Mesenchymal stem cell (in vitro differentiated cells and primary cell): ENCODE measurements at regions not wholly inside any gene's neighbourhood (a gene's known extent, or its start where the extent isn't known, plus 50 kb on each side); places are given as distances from the start of the nearest gene placed in this dataset.
"Not testable (repeated sequence)": the region's sequence is repeated elsewhere in the genome, so short reads cannot be mapped to it uniquely, and the experiment has no call there.

ENCODE experiments used
- DNase-seq: peaks from one replicate; pipeline ENCODE4 v3.0.0-alpha.2; 2013
- H2AFZ ChIP-seq: one replicate; pipeline ENCODE4 v1.6.1; 2013; ENCODE audit warnings: low read depth, mild to moderate bottlenecking, control low read depth, inconsistent platforms, low read length, moderate library complexity
- H2AK5ac ChIP-seq: 2 replicates; pipeline ENCODE4 v1.6.1; 2013; ENCODE audit warnings: low read length, moderate library complexity, mild to moderate bottlenecking, inconsistent platforms; ENCODE audit not compliant: severe bottlenecking
- H2BK120ac ChIP-seq: one replicate; pipeline ENCODE4 v1.6.1; 2013; ENCODE audit warnings: low read depth, mild to moderate bottlenecking, inconsistent platforms, low read length, moderate library complexity
- H2BK12ac ChIP-seq, 2 experiments: one replicate each; pipeline ENCODE4 v1.6.1; 2013; ENCODE audit warnings: inconsistent platforms in 2 of 2, low read length in 2 of 2, mild to moderate bottlenecking in 2 of 2, moderate library complexity in 2 of 2, control low read depth in 1 of 2
- H2BK15ac ChIP-seq: one replicate; pipeline ENCODE4 v1.6.1; 2013; ENCODE audit warnings: mild to moderate bottlenecking, low read depth, inconsistent platforms; ENCODE audit not compliant: poor library complexity, severe bottlenecking
- H2BK5ac ChIP-seq: 2 replicates; pipeline ENCODE4 v1.6.1; 2013; ENCODE audit warnings: low read depth, mild to moderate bottlenecking, low read length, control low read depth, inconsistent platforms; ENCODE audit not compliant: poor library complexity, severe bottlenecking
- H3K14ac ChIP-seq, 2 experiments: one replicate each; pipeline ENCODE4 v1.6.1; 2013; ENCODE audit warnings: inconsistent platforms in 2 of 2, low read length in 2 of 2, control low read depth in 1 of 2, mild to moderate bottlenecking in 1 of 2, moderate library complexity in 1 of 2
- H3K18ac ChIP-seq, 2 experiments: one replicate each; pipeline ENCODE4 v1.6.1; 2013; ENCODE audit warnings: inconsistent platforms in 2 of 2, low read length in 2 of 2, control low read depth in 1 of 2, low read depth in 1 of 2, mild to moderate bottlenecking in 1 of 2
- H3K23ac ChIP-seq, 2 experiments: one replicate each; pipeline ENCODE4 v1.6.1; 2013; ENCODE audit warnings: inconsistent platforms in 2 of 2, low read length in 2 of 2, mild to moderate bottlenecking in 2 of 2, moderate library complexity in 2 of 2, control low read depth in 1 of 2
- H3K27ac ChIP-seq: 2 replicates; pipeline ENCODE4 v1.5.1; 2013; ENCODE audit warnings: mild to moderate bottlenecking, moderate library complexity, low read length, control low read depth, inconsistent platforms; ENCODE audit not compliant: poor library complexity, severe bottlenecking
- H3K27me3 ChIP-seq, 2 experiments: 2 replicates each; pipeline versions ENCODE4 v1.6.1 to v1.7.0; 2013; ENCODE audit warnings: low read length in 2 of 2, mild to moderate bottlenecking in 2 of 2, moderate library complexity in 2 of 2, control low read depth in 1 of 2, inconsistent platforms in 1 of 2; ENCODE audit not compliant: control insufficient read depth in 1 of 2, insufficient read depth in 1 of 2
- H3K36me3 ChIP-seq, 2 experiments: 2 replicates each; pipeline versions ENCODE4 v1.6.1 to v1.7.0; 2013; ENCODE audit warnings: low read length in 2 of 2, control low read depth in 1 of 2, inconsistent platforms in 1 of 2, low read depth in 1 of 2, mild to moderate bottlenecking in 1 of 2; ENCODE audit not compliant: insufficient read depth in 2 of 2, control insufficient read depth in 1 of 2
- H3K4ac ChIP-seq, 2 experiments: one replicate each; pipeline ENCODE4 v1.6.1; 2013; ENCODE audit warnings: inconsistent platforms in 2 of 2, low read length in 2 of 2, mild to moderate bottlenecking in 2 of 2, moderate library complexity in 2 of 2, control low read depth in 1 of 2, low read depth in 1 of 2
- H3K4me1 ChIP-seq: 2 replicates; pipeline ENCODE4 v1.6.1; 2013; ENCODE audit warnings: low read depth, low read length, control low read depth; ENCODE audit not compliant: control insufficient read depth, insufficient read depth
- H3K4me2 ChIP-seq: 2 replicates; pipeline ENCODE4 v1.6.1; 2013; ENCODE audit warnings: low read length, mild to moderate bottlenecking, inconsistent platforms; ENCODE audit not compliant: poor library complexity, severe bottlenecking
- H3K4me3 ChIP-seq, 2 experiments: 2 replicates each; pipeline versions ENCODE4 v1.5.1 to v1.7.0; 2013; ENCODE audit warnings: low read length in 2 of 2, mild to moderate bottlenecking in 2 of 2, control low read depth in 1 of 2, low read depth in 1 of 2; ENCODE audit not compliant: insufficient read depth in 1 of 2
- H3K79me1 ChIP-seq: replicated peaks from 2 replicates; pipeline ENCODE4 v1.6.1; 2013; ENCODE audit warnings: mild to moderate bottlenecking, control low read depth, low read length, inconsistent platforms; ENCODE audit not compliant: poor library complexity, severe bottlenecking
- H3K9ac ChIP-seq: 2 replicates; pipeline ENCODE4 v1.7.0; 2013; ENCODE audit warnings: mild to moderate bottlenecking, low read length, moderate library complexity
- H3K9me3 ChIP-seq: 2 replicates; pipeline ENCODE4 v1.7.0; 2013; ENCODE audit warnings: mild to moderate bottlenecking, low read length; ENCODE audit not compliant: control insufficient read depth
- H4K8ac ChIP-seq: one replicate; pipeline ENCODE4 v1.6.1; 2013; ENCODE audit warnings: inconsistent platforms, mild to moderate bottlenecking, low read length, moderate library complexity
- H4K91ac ChIP-seq: one replicate; pipeline ENCODE4 v1.6.1; 2013; ENCODE audit warnings: mild to moderate bottlenecking, low read length, inconsistent platforms
- WGBS: methylation state at CpG from one replicate; pipeline ENCODE4 v1.1.7; 2013; ENCODE audit warnings: mixed read lengths; 5-methylcytosine and 5-hydroxymethylcytosine counted together

DNA sequence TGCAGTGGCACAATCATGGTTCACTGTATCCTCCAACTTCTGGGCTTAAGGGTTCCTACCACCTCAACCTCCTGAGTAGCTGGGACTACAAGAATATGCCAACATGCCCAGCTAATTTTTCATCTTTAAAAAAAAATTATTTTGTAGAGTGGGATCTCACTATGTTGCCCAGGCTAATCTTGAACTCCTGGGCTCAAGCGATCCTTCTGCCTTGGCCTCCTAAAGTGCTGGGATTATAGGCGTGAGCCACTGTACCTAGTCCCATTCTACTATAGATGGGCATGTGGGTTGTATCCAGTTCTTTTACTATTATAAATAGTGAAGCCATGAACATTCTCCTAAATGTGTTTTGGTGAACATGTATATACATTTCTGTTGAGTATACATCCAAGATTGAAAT is 57.9 kb upstream of the PAXBP1 start:
- Histone ChIP-seq H3K14ac (no peak overlapping the region), H3K4me2 (no peak overlapping the region), H2BK120ac (no peak overlapping the region), H2AK5ac (no peak overlapping the region), H3K18ac (no peak overlapping the region), H3K27ac (no peak overlapping the region), H4K8ac (no peak overlapping the region), H2BK5ac (no peak overlapping the region), H4K91ac (no peak overlapping the region), H3K4me3 (no peak overlapping the region), H2BK15ac (no peak overlapping the region), H3K27me3 (peaks cover 6% of the 10 kb centered on the region in 2 experiments), H3K4me1 (no peaks in the 10 kb centered on the region), H3K36me3 (no peaks in the 10 kb centered on the region), H3K4ac (no peak overlapping the region), H3K23ac (no peak overlapping the region), H2AFZ (no peak overlapping the region), H3K9ac (no peak overlapping the region), H2BK12ac (no peak overlapping the region), H3K79me1 (no peaks in the 10 kb centered on the region), H3K9me3 (no peaks in the 10 kb centered on the region)
- WGBS: 100% methylated on average over 1 of the region's 2 CpGs
- no peak for DNase-seq

DNA sequence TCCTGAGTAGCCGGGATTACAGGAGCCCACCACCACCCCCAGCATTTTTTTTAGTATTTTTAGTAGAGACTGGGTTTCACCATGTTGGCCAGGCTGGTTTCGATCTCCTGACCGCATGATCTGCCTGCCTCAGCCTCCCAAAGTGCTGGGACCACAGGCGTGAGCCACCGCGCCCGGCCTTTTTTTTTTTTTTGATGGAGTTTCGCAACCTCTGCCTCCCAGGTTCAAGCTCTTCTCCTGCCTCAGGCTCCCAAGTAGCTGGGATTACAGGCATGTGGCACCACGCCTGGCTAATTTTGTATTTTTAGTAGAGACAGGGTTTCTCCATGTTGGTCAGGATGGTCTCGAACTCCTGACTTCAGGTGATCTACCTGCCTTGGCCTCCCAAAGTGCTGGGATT is 60.2 kb upstream of the PAXBP1 start:
- not testable (repeated sequence) for H2BK5ac ChIP-seq, H2AK5ac ChIP-seq, H2BK120ac ChIP-seq, H3K4ac ChIP-seq, H3K14ac ChIP-seq, H3K18ac ChIP-seq, H3K4me3 ChIP-seq, H4K91ac ChIP-seq, H3K4me1 ChIP-seq, H2AFZ ChIP-seq, DNase-seq, H3K23ac ChIP-seq, H3K9ac ChIP-seq, H2BK15ac ChIP-seq, H3K79me1 ChIP-seq, H3K4me2 ChIP-seq, H4K8ac ChIP-seq, H3K27ac ChIP-seq, H3K27me3 ChIP-seq, H3K36me3 ChIP-seq, H2BK12ac ChIP-seq
- H3K9me3 ChIP-seq: peaks cover 18% of the 10 kb centered on the region
- WGBS: 92% methylated on average over 9 of the region's 10 CpGs

DNA sequence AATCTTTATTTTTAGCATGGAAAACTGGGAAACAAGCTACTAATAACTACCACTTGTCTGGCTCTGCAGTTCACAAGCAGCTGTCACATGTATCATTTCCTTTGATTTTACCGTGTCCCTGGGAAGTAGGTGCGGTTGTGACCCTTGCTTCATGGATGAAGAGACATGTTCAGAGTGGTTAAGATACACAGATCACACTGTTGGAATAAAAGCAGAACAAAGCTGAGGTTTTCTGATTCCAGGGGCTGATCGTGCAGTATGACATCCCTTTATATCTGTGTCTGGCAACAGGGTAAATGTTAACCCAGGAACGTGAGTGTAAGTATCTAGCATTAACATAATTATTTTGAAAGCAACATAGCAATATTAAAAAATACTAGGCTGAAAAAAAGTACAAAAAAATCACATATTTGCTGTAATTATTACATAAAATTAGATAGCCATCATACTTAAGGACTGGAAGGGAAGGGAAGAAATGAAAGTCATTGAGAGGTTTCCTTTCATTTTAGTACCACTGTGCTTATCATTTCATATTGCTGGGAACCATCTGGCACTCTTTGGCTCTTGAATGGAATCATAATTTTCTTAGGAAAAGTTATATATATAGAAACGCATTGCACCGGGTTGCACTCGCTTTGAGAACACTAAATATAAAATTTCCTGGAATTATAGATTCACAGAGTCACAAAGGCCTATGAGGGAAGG is 62.8 kb upstream of the PAXBP1 start:
- H3K4me2 ChIP-seq: no peak overlapping the region
- no peak for DNase-seq
- H3K23ac ChIP-seq: no peak overlapping the region
- no peak overlapping the region for H3K9ac ChIP-seq
- no peak overlapping the region for H2BK15ac ChIP-seq
- no peak overlapping the region for H2AFZ ChIP-seq
- no peaks in the 10 kb centered on the region for H3K4me1 ChIP-seq
- no peak overlapping the region for H3K4me3 ChIP-seq
- no peak overlapping the region for H3K4ac ChIP-seq
- no peak overlapping the region for H3K18ac ChIP-seq
- 93% methylated on average over 4 of the region's 7 CpGs for WGBS
- H4K8ac ChIP-seq: no peak overlapping the region
- no peaks in the 10 kb centered on the region for H3K79me1 ChIP-seq
- no peak overlapping the region for H2AK5ac ChIP-seq
- peaks cover 26% of the 10 kb centered on the region for H3K9me3 ChIP-seq
- no peak overlapping the region for H3K27ac ChIP-seq
- no peaks in the 10 kb centered on the region for H3K36me3 ChIP-seq
- peaks cover 6% of the 10 kb centered on the region in 2 experiments for H3K27me3 ChIP-seq
- no peak overlapping the region for H4K91ac ChIP-seq
- H3K14ac ChIP-seq: no peak overlapping the region
- H2BK5ac ChIP-seq: no peak overlapping the region
- no peak overlapping the region for H2BK12ac ChIP-seq
- H2BK120ac ChIP-seq: no peak overlapping the region

DNA sequence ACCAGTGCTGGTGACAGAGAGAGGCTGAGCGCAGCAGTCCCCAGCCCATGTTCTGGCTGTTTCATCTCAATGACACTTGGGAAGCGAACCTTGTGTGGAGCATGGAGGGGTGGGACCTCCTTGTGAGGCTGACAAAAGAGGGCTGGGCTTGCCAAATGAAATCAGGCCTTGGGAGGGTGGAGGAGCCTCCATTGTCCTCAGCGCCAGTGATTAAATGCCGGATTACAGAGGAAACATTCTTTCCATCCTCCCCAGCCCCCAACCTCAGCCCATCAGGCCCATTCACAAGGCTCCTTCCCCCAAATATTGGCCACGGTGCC is 63.3 kb upstream of the PAXBP1 start:
- Histone ChIP-seq H2BK15ac (no peak overlapping the region), H3K36me3 (no peaks in the 10 kb centered on the region), H3K9ac (no peak overlapping the region), H3K4me3 (no peak overlapping the region), H2AFZ (no peak overlapping the region), H4K91ac (no peak overlapping the region), H3K23ac (no peak overlapping the region), H2BK5ac (no peak overlapping the region), H3K4me2 (no peak overlapping the region), H3K27me3 (peaks cover 11% of the 10 kb centered on the region in 2 experiments), H3K27ac (no peak overlapping the region), H2BK12ac (no peak overlapping the region), H4K8ac (no peak overlapping the region), H2AK5ac (no peak overlapping the region), H3K14ac (no peak overlapping the region), H3K4me1 (no peaks in the 10 kb centered on the region), H2BK120ac (no peak overlapping the region), H3K79me1 (no peaks in the 10 kb centered on the region), H3K9me3 (peaks cover 26% of the 10 kb centered on the region), H3K18ac (no peak overlapping the region), H3K4ac (no peak overlapping the region)
- WGBS: 43% methylated on average over 4 of the region's 5 CpGs
- DNase-seq: no peak
